ENCODE measurements at regions not wholly inside any gene's neighbourhood (a gene's known extent, or its start where the extent isn't known, plus 50 kb on each side); places are given as distances from the start of the nearest gene placed in this dataset.
"Not testable (repeated sequence)": the region's sequence is repeated elsewhere in the genome, so short reads cannot be mapped to it uniquely, and the experiment has no call there.

GRCh38 chr6:137552146-137552545 lies 58.0 kb upstream of the OLIG3 start:
- no peak for TF ChIP-seq CTCF (IDR thresholded peaks at IDR 0.05)
- no peak for TF ChIP-seq POLR2A (IDR thresholded peaks at IDR 0.05)
- ATAC-seq (no peak), DNase-seq (no peak)
- H3K27me3 ChIP-seq: no peaks in the 10 kb centered on the region
- no peak overlapping the region for H3K27ac ChIP-seq
- no peak overlapping the region for H3K4me3 ChIP-seq
- no peaks in the 10 kb centered on the region for H3K36me3 ChIP-seq
- no peaks in the 10 kb centered on the region for H3K9me3 ChIP-seq
- intact Hi-C loops (cut with DNase I): no loop called here
- WGBS (ENCODE audit: insufficient coverage, low coverage, low lambda C conversion rate, missing lambda C conversion rate): 50% methylated on average over 1 of the region's 1 CpG
- H3K4me1 ChIP-seq: no peaks in the 10 kb centered on the region

DNA sequence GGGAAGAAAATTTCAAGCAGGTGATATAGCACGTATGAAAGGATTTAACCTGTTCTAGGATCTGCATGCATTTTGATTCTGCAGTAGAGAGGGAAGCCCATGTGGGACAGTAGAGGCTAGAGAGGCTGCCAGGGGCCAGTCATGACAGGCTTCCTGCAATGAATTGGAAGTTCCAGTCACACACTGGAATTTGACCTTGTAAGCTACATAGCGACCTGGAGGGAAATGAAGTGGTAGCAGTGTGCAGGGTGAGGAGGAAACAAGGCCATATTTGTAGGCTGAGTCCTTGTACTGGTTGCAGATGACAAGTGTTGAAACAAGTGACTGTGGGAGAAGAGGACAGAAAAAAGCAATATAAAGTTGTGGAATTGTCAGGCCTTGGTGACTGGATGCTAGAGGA lies 58.6 kb upstream of the OLIG3 start:
- TF ChIP-seq CTCF (IDR thresholded peaks at IDR 0.05): no peak
- TF ChIP-seq POLR2A (IDR thresholded peaks at IDR 0.05): no peak
- no peaks in the 10 kb centered on the region for H3K36me3 ChIP-seq
- DNase-seq (no peak), ATAC-seq (no peak)
- no peaks in the 10 kb centered on the region for H3K9me3 ChIP-seq
- intact Hi-C loops (cut with DNase I): no loop called here
- 52% methylated on average over 2 of the region's 2 CpGs for WGBS (ENCODE audit: insufficient coverage, low coverage, low lambda C conversion rate, missing lambda C conversion rate)
- H3K4me1 ChIP-seq: no peaks in the 10 kb centered on the region
- H3K27me3 ChIP-seq: no peaks in the 10 kb centered on the region
- H3K4me3 ChIP-seq: no peak overlapping the region
- no peak overlapping the region for H3K27ac ChIP-seq

GRCh38 chr6:137559521-137560183 lies 65.5 kb upstream of the OLIG3 start:
- H3K36me3 ChIP-seq; H3K27ac ChIP-seq; ATAC-seq; H3K4me1 ChIP-seq; H3K4me3 ChIP-seq; H3K9me3 ChIP-seq; H3K27me3 ChIP-seq; intact Hi-C loops (cut with DNase I); DNase-seq: not testable (repeated sequence)
- WGBS (ENCODE audit: insufficient coverage, low coverage, low lambda C conversion rate, missing lambda C conversion rate): 75% methylated on average over 3 of the region's 3 CpGs

- H3K27me3 ChIP-seq: no peaks in the 10 kb centered on the region
- intact Hi-C loops (cut with DNase I): no loop called here
- no peaks in the 10 kb centered on the region for H3K9me3 ChIP-seq
- DNase-seq (no peak), ATAC-seq (no peak)
- no peak overlapping the region for H3K27ac ChIP-seq
- TF ChIP-seq CTCF (IDR thresholded peaks at IDR 0.05): no peak
- no peak for TF ChIP-seq POLR2A (IDR thresholded peaks at IDR 0.05)
- no peaks in the 10 kb centered on the region for H3K4me1 ChIP-seq
- H3K4me3 ChIP-seq: no peak overlapping the region
- no peaks in the 10 kb centered on the region for H3K36me3 ChIP-seq
- no CpG with 5 or more reads among the region's 1 CpG for WGBS (ENCODE audit: insufficient coverage, low coverage, low lambda C conversion rate, missing lambda C conversion rate)
Measured at GRCh38 chr6:137560184-137560563, 66.0 kb upstream of the OLIG3 start.

DNA sequence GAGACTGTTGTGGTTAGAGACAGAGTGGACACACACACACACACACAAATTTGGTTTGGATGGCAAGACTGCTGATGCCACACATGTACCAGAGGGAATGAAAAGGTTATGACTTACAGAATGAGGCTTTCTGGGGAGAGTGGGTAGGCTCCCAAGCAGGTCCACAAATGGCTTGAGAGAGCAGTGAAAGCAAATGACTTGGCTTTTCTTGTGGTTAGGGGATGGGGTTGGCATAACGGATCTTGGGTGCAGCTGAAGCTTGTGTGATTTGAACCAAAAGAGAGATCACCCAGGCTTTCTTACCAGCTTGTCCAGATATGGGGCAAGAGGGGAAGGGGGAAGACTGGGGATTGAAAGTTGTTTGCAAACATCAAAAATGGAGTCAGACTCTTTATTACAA lies 73.9 kb upstream of the OLIG3 start:
- ATAC-seq (no peak), DNase-seq (no peak)
- intact Hi-C loops (cut with DNase I): no loop called here
- WGBS (ENCODE audit: insufficient coverage, low coverage, low lambda C conversion rate, missing lambda C conversion rate): 53% methylated on average over 1 of the region's 1 CpG
- no peak overlapping the region for H3K27ac ChIP-seq
- H3K4me1 ChIP-seq: no peaks in the 10 kb centered on the region
- no peaks in the 10 kb centered on the region for H3K27me3 ChIP-seq
- no peak overlapping the region for H3K4me3 ChIP-seq
- no peaks in the 10 kb centered on the region for H3K36me3 ChIP-seq
- no peak for TF ChIP-seq CTCF (IDR thresholded peaks at IDR 0.05)
- TF ChIP-seq POLR2A (IDR thresholded peaks at IDR 0.05): no peak
- no peaks in the 10 kb centered on the region for H3K9me3 ChIP-seq

All from right lobe of liver (tissue), 6 donors.